Nephron (organoid): ENCODE measurements at regions not wholly inside any gene's neighbourhood (a gene's known extent, or its start where the extent isn't known, plus 50 kb on each side); places are given as distances from the start of the nearest gene placed in this dataset.
A peak's percentile ranks its signal among the peaks of the same experiment; 100 is the strongest.

ENCODE experiments used
- H3K27ac Mint-ChIP-seq, 3 experiments: 2 replicates each; pipeline ENCODE4 v1.8.0; 2020; ENCODE audit warnings: mixed read lengths in 3 of 3, mild to moderate bottlenecking in 2 of 3, moderate library complexity in 1 of 3
- H3K27me3 Mint-ChIP-seq: 2 replicates; pipeline ENCODE4 v1.8.0; 2021; ENCODE audit warnings: low read depth, mild to moderate bottlenecking, moderate library complexity, mixed read lengths
- H3K36me3 Mint-ChIP-seq: 2 replicates; pipeline ENCODE4 v1.8.0; 2020; ENCODE audit warnings: low read depth, mixed read lengths
- H3K4me1 Mint-ChIP-seq: 2 replicates; pipeline ENCODE4 v1.8.0; 2020; ENCODE audit warnings: mixed read lengths
- H3K4me3 Mint-ChIP-seq, 3 experiments: 2 replicates each; pipeline ENCODE4 v1.8.0; 2020; ENCODE audit warnings: mild to moderate bottlenecking in 3 of 3, mixed read lengths in 3 of 3, moderate library complexity in 2 of 3
- H3K9me3 Mint-ChIP-seq: 2 replicates; pipeline ENCODE4 v1.8.0; 2020; ENCODE audit warnings: mixed read lengths
- TF ChIP-seq, protein P1 (sequence below), 3 experiments: fragments of 200-600 bp; sonication (generic); IDR thresholded peaks; one replicate each; pipeline ENCODE4 v1.5.0; 2021; ENCODE audit warnings: antibody characterized with exemption in 3 of 3; ENCODE audit not compliant: unreplicated experiment in 3 of 3

DNA sequence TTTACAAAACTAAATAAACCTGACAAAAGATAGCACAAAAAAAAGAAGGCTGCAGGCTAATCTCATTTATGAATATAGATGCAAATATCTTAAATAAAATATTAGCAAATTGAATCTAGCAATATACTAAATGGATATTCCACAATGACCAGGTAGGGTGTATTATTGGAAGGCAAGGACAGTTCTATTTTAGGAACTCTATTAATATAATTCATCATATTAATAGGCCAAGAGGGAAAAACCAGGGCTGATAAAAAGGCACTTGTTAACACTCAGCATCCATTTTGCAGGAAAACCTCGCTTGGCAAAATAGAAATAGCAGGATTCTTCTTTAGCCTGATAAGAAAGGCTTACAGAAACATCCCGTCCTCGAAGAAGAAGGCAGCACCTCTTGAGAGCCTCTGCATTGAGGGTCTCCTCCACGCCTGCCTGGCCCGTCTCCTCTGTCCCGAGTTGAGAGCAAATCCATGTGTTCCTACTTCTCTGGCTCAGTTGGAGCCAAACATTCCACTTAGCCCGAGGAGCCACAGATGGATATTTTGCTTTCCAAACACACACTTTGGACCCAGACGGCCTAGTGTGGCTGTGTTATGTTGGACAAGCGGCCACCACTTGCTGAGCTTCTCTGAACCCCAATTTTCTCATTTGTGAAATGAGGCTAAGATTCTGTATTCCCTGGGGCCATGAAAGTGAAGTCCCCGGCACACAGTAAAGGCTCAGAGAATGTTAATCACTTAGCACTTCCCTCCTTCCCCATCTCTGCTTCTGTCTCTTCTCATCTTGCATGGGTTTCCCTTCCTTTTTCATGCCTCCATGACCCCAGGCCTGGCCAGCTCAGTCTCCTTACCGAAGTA is 181.8 kb upstream of the MVB12B start:
- no peaks in the 10 kb centered on the region for H3K36me3 Mint-ChIP-seq
- H3K4me1 Mint-ChIP-seq, result peaks cover 28% of the 10 kb centered on the region
- peaks cover 20% of the 10 kb centered on the region for H3K27me3 Mint-ChIP-seq
- H3K27ac Mint-ChIP-seq, result no peak overlapping the region
- TF ChIP-seq, protein P1, sequence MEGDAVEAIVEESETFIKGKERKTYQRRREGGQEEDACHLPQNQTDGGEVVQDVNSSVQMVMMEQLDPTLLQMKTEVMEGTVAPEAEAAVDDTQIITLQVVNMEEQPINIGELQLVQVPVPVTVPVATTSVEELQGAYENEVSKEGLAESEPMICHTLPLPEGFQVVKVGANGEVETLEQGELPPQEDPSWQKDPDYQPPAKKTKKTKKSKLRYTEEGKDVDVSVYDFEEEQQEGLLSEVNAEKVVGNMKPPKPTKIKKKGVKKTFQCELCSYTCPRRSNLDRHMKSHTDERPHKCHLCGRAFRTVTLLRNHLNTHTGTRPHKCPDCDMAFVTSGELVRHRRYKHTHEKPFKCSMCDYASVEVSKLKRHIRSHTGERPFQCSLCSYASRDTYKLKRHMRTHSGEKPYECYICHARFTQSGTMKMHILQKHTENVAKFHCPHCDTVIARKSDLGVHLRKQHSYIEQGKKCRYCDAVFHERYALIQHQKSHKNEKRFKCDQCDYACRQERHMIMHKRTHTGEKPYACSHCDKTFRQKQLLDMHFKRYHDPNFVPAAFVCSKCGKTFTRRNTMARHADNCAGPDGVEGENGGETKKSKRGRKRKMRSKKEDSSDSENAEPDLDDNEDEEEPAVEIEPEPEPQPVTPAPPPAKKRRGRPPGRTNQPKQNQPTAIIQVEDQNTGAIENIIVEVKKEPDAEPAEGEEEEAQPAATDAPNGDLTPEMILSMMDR (IDR thresholded peaks at IDR 0.05; ENCODE audit: unreplicated experiment in 3 of 3), result no peak
- peaks cover 17% of the 10 kb centered on the region for H3K9me3 Mint-ChIP-seq
- H3K4me3 Mint-ChIP-seq, result no peak overlapping the region

DNA sequence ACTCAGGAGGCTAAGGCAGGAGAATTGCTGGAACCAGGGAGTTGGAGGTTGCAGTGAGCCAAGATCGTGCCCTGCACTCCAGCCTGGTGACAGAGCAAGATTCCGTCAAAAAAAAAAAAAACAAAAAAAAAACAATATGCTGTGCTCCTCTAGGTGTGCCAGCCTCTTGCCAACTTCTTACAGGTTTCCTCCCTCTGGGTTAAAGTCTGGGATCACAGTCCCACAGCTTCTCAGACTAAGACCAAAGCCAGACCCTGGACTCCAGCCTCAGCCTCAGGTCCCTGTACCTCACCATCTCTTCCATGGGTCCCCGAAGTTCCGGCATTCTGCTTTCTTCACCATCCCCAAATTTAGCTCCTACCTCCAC is 180.8 kb upstream of the MVB12B start:
- TF ChIP-seq, protein P1 (IDR thresholded peaks at IDR 0.05; ENCODE audit: unreplicated experiment in 3 of 3), result no peak
- Mint-ChIP-seq H3K36me3 (no peaks in the 10 kb centered on the region), H3K4me3 (peak overlapping the region in 1 of 3 experiments; percentile 27), H3K27me3 (peaks cover 20% of the 10 kb centered on the region), H3K4me1 (peaks cover 28% of the 10 kb centered on the region), H3K27ac (peak overlapping the region in 1 of 3 experiments; percentile 58), H3K9me3 (peaks cover 16% of the 10 kb centered on the region)

DNA sequence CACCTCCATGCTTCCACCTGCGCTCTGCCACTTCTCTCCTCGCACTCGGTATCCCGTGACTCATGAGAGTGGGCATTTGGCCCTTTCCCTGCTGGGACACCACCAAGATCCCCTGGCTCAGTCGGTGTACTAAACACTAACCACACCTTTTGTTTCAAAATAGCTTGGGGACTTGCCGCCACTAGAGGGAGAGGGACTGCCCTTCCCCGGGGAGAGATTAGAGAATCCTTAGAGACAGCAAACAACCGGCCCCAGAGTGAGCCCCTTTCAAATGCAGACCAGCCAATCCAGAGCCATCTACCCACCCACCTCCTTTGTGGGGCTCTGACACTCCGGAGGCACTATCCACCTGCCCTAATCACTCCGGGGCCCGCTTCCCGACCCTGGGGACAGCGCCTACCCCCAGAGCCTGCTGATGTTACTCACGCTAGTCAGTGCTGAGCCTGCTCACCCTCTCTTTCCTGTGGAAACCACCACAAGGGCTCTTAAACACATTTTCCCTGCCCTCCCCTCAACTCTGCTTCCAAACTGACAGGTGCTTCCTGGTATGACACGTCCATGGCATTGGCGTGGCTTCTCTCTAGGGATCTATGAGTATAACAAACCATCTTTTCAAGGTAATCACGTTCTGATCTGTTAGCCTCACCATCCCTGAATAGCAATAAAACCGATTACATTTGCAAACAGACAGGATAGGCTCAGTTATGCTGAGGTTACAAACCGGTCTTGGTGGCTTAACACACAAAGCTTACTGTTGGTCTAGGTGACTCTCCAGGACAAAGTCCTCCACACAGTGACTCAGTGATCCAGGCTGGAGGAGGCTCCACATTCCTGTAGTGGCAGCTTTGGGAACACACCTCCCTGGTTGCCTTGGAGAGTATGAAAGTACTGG is 180.1 kb upstream of the MVB12B start:
- H3K4me1 Mint-ChIP-seq, result peaks cover 28% of the 10 kb centered on the region
- H3K27ac Mint-ChIP-seq, result peak overlapping the region in 1 of 3 experiments; percentile 58
- peak overlapping the region in 1 of 3 experiments; percentile 27 for H3K4me3 Mint-ChIP-seq
- peaks cover 16% of the 10 kb centered on the region for H3K9me3 Mint-ChIP-seq
- H3K36me3 Mint-ChIP-seq, result no peaks in the 10 kb centered on the region
- TF ChIP-seq, protein P1 (IDR thresholded peaks at IDR 0.05; ENCODE audit: unreplicated experiment in 3 of 3), result peak; percentile 13 to 44 (median 22)
- H3K27me3 Mint-ChIP-seq, result peaks cover 24% of the 10 kb centered on the region

DNA sequence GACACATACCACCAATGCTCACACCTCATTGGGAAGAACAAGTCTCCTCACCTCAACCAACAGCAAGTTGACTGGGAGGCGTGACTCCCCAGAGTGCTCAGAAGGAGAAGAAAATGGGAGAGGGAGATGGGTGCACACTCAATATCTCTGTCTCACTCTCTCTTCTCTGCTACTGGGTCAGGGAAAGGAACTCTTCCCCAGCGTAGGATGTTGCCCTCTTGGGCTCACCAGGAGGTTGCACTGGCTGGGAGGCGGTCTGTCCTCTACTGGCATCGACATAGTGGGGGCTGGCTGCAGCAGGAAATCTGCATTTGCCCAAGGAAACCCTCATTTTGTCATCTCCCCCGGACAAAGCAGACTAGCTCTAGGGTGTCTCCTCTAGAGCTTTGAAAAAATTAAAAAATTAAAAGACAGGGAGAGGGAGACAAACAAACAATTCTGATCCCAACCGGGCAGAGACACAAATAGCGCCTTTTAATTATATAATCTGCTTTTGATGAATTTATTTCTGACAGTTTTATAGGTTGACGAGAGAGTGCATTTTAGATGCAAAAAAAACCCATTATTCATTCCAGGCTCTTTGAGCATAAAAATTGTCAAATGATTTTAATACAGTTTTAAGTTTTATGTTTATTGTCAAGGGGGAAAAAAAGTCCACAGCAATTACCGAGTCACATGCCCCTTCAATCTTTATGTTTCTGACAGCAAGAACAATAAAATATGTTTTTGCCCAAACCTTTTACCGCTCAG is 179.3 kb upstream of the MVB12B start:
- H3K36me3 Mint-ChIP-seq, result no peaks in the 10 kb centered on the region
- peak overlapping the region in 1 of 3 experiments; percentile 32 for H3K27ac Mint-ChIP-seq
- H3K4me3 Mint-ChIP-seq, result no peak overlapping the region
- H3K4me1 Mint-ChIP-seq, result peaks cover 28% of the 10 kb centered on the region
- H3K27me3 Mint-ChIP-seq, result peaks cover 24% of the 10 kb centered on the region
- peaks cover 9% of the 10 kb centered on the region for H3K9me3 Mint-ChIP-seq
- TF ChIP-seq, protein P1 (IDR thresholded peaks at IDR 0.05; ENCODE audit: unreplicated experiment in 3 of 3), result no peak

DNA sequence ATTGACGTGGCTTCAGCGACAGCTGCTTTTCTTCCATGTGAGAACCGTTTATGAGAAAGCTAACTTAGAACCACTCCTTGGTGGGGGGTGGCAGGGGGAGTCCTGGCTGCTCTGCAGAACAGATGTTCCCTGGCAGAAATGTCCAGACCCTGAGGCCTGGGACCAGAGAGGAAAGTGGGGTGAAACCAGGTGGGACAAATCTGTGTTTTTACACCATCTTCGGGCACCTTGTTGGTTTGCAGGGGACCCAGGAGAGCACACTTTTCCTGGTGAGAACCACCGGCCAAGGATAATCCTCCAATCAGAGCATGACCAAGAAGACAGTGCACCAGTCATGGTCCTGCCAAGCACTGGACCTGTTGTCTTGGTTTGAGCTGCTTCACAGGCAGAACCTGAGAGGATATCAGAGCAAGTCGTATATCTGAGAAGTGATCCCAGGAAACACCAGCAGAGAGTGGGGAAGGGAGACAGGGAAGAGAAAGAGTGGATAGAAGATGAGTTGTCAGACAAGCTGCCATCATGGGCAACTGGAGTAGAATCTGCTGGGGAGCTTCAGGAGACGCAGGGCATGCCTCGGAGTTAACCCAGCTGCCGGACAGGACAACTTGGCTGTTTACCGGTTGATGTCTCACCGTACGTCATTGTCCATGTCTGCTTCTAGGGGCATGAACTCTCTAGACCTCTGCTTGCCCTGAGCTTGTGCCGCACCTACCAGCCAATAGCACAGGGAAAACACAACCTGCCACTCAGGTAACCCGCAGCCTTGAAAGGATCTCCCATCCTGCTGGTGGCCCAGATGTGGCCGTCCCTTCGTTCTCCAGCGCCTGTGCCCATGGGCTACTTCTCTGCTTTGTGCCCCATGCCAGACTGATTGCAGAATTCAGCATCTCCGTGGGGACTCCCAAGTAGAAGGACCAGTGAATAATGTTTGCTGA is 178.4 kb upstream of the MVB12B start:
- H3K27me3 Mint-ChIP-seq, result peaks cover 27% of the 10 kb centered on the region
- TF ChIP-seq, protein P1 (IDR thresholded peaks at IDR 0.05; ENCODE audit: unreplicated experiment in 3 of 3), result no peak
- H3K9me3 Mint-ChIP-seq, result peaks cover 5% of the 10 kb centered on the region
- peaks cover 28% of the 10 kb centered on the region for H3K4me1 Mint-ChIP-seq
- H3K4me3 Mint-ChIP-seq, result no peak overlapping the region
- peaks cover under 1% of the 10 kb centered on the region for H3K36me3 Mint-ChIP-seq
- H3K27ac Mint-ChIP-seq, result peak overlapping the region in 1 of 3 experiments; percentile 32
